ENCODE measurements at regions not wholly inside any gene's neighbourhood (a gene's known extent, or its start where the extent isn't known, plus 50 kb on each side); places are given as distances from the start of the nearest gene placed in this dataset.

DNA sequence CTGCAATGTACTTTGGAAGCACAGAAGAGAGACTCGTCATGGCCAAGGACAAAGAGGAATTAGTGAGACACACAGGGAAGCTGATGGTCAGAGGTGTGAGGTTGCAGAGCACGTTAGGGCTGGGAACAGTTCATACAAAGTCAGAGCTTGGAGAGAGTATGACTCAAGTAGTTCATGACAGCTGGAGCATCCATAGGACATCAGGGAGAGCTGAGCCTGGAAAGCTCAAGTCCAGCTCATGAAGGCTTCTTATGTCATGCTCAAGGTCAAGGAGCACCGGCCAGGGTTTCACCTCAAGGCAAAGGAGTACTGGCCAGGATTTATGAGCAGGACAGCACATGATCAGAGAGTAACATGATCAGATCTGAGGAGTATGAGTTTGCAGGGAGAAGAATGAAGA, 64.6 kb upstream of the CHST1 start:
- H3K4me2 ChIP-seq (ENCODE audit: insufficient read depth, low read length) = no peak overlapping the region
- peaks cover 31% of the 10 kb centered on the region for H3K27me3 ChIP-seq (ENCODE audit: insufficient read depth, low read length)
- H3K36me3 ChIP-seq (ENCODE audit: insufficient read depth, low read length) = no peaks in the 10 kb centered on the region
- no peak overlapping the region for H2AFZ ChIP-seq (ENCODE audit: low read length)
- no peak for DNase-seq (ENCODE audit: insufficient read length, low spot score, missing footprints)
- H3K9me3 ChIP-seq (ENCODE audit: low read depth, low read length) = no peaks in the 10 kb centered on the region
- H3K79me2 ChIP-seq (ENCODE audit: insufficient read depth, low read length) = no peaks in the 10 kb centered on the region
- TF ChIP-seq, protein P1, sequence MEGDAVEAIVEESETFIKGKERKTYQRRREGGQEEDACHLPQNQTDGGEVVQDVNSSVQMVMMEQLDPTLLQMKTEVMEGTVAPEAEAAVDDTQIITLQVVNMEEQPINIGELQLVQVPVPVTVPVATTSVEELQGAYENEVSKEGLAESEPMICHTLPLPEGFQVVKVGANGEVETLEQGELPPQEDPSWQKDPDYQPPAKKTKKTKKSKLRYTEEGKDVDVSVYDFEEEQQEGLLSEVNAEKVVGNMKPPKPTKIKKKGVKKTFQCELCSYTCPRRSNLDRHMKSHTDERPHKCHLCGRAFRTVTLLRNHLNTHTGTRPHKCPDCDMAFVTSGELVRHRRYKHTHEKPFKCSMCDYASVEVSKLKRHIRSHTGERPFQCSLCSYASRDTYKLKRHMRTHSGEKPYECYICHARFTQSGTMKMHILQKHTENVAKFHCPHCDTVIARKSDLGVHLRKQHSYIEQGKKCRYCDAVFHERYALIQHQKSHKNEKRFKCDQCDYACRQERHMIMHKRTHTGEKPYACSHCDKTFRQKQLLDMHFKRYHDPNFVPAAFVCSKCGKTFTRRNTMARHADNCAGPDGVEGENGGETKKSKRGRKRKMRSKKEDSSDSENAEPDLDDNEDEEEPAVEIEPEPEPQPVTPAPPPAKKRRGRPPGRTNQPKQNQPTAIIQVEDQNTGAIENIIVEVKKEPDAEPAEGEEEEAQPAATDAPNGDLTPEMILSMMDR (IDR thresholded peaks at IDR 0.05; ENCODE audit: extremely low read depth, low read depth, low read length) = no peak
- H3K27ac ChIP-seq (ENCODE audit: low read depth, low read length) = no peak overlapping the region
- H3K4me1 ChIP-seq (ENCODE audit: insufficient read depth, low read length) = no peaks in the 10 kb centered on the region
- no peaks in the 10 kb centered on the region for H4K20me1 ChIP-seq (ENCODE audit: insufficient read depth, low read length)
- no peak overlapping the region for H3K4me3 ChIP-seq (ENCODE audit: insufficient read depth, low read length)

DNA sequence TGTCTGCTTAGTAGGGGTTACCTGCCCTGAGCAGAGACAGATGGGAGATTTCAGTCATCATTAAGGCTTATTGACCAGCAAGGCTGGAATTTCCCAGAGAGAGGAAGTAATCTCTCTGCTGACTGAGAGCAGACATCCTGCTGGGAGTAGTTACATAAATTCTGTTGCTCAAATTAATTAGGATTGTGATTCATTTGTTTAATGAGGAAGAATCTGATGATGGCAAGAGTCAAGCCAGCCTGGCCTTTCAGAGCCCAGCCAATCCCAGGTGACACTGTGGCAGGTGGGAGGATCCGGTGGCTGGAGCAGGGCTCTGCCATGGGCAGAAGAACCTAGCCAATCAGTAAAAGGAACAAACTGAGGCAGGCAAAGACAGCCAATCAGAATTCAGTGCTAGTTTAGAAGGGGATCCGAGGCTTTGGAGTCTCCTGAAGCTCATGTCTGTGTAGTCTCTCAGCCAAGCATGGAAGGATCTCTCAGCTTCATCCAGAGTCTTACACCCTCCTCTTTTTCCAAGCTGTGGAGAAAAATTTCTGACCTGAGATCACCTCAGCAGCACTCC, 61.2 kb upstream of the CHST1 start:
- Histone ChIP-seq H2AFZ (ENCODE audit: low read length) (no peak overlapping the region), H3K27ac (ENCODE audit: low read depth, low read length) (no peak overlapping the region), H3K4me2 (ENCODE audit: insufficient read depth, low read length) (no peak overlapping the region), H3K27me3 (ENCODE audit: insufficient read depth, low read length) (peaks cover 28% of the 10 kb centered on the region), H3K4me1 (ENCODE audit: insufficient read depth, low read length) (no peaks in the 10 kb centered on the region), H3K36me3 (ENCODE audit: insufficient read depth, low read length) (no peaks in the 10 kb centered on the region), H3K9me3 (ENCODE audit: low read depth, low read length) (no peaks in the 10 kb centered on the region), H3K4me3 (ENCODE audit: insufficient read depth, low read length) (no peak overlapping the region), H4K20me1 (ENCODE audit: insufficient read depth, low read length) (no peaks in the 10 kb centered on the region), H3K79me2 (ENCODE audit: insufficient read depth, low read length) (no peaks in the 10 kb centered on the region)
- TF ChIP-seq, protein P1 (IDR thresholded peaks at IDR 0.05; ENCODE audit: extremely low read depth, low read depth, low read length) = no peak
- DNase-seq (ENCODE audit: insufficient read length, low spot score, missing footprints) = no peak

DNA sequence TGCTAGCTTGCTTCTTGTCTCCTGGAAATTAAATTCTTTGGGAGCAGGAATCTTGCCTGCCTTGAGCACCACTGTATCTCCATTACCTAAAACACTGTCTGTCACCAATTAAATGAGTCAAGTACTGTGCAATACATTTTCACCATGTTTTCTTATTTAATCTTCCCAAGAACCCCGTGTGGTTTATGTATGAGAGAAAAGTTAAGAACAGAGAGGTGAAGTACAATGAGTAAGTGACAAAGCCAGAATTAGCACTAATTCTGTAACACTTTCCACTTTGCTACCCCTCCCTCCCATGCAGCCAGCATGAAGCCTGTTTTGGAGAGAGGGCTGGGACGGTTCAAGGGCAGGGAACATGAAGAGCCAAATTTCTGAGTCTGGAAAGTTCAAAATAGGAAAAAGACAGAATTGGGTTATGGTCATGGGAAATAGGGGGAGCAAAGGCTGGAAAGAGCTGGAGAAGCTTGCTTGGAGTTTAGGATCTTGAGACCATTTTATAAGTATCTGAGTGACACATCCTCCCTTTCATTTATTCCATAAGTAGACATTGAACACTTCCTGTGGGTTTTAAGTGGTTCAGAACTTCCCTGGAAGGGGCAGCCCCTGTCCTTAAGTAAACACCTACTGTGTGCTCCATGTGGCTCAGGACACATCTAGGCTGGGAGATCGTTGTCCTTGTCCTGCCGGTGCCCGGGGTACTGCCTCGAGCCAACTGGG, 60.5 kb upstream of the CHST1 start:
- TF ChIP-seq, protein P1 (IDR thresholded peaks at IDR 0.05; ENCODE audit: extremely low read depth, low read depth, low read length) = no peak
- no peak overlapping the region for H2AFZ ChIP-seq (ENCODE audit: low read length)
- DNase-seq (ENCODE audit: insufficient read length, low spot score, missing footprints) = no peak
- no peaks in the 10 kb centered on the region for H3K4me1 ChIP-seq (ENCODE audit: insufficient read depth, low read length)
- H3K36me3 ChIP-seq (ENCODE audit: insufficient read depth, low read length) = no peaks in the 10 kb centered on the region
- no peak overlapping the region for H3K4me3 ChIP-seq (ENCODE audit: insufficient read depth, low read length)
- H3K9me3 ChIP-seq (ENCODE audit: low read depth, low read length) = no peaks in the 10 kb centered on the region
- H3K27ac ChIP-seq (ENCODE audit: low read depth, low read length) = no peak overlapping the region
- H3K79me2 ChIP-seq (ENCODE audit: insufficient read depth, low read length) = no peaks in the 10 kb centered on the region
- H3K4me2 ChIP-seq (ENCODE audit: insufficient read depth, low read length) = no peak overlapping the region
- peaks cover 28% of the 10 kb centered on the region for H3K27me3 ChIP-seq (ENCODE audit: insufficient read depth, low read length)
- H4K20me1 ChIP-seq (ENCODE audit: insufficient read depth, low read length) = no peaks in the 10 kb centered on the region

DNA sequence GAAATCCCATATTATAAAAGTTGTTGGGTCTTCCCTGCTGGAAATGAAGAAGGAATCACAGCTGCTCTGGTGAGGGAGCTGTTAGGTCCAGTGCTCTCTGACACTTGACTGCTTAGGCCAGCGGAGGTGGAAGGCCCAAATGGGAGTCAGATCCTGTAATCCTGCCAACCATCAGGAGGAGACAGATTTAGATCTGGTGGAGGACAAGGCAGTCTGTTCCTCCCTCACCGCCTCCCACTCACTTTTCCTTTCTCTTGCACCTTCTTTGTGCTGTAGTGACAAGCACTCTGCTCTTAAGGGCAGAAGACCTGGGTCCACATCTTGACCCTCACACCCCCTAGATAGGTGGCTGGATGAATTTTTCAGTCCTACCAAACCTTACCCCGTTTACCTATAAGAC, 59.7 kb upstream of the CHST1 start:
- no peaks in the 10 kb centered on the region for H3K4me1 ChIP-seq (ENCODE audit: insufficient read depth, low read length)
- peaks cover 28% of the 10 kb centered on the region for H3K27me3 ChIP-seq (ENCODE audit: insufficient read depth, low read length)
- no peak overlapping the region for H3K4me2 ChIP-seq (ENCODE audit: insufficient read depth, low read length)
- no peaks in the 10 kb centered on the region for H3K79me2 ChIP-seq (ENCODE audit: insufficient read depth, low read length)
- no peak overlapping the region for H3K27ac ChIP-seq (ENCODE audit: low read depth, low read length)
- TF ChIP-seq, protein P1 (IDR thresholded peaks at IDR 0.05; ENCODE audit: extremely low read depth, low read depth, low read length) = no peak
- DNase-seq (ENCODE audit: insufficient read length, low spot score, missing footprints) = no peak
- no peak overlapping the region for H3K4me3 ChIP-seq (ENCODE audit: insufficient read depth, low read length)
- no peak overlapping the region for H2AFZ ChIP-seq (ENCODE audit: low read length)
- no peaks in the 10 kb centered on the region for H3K9me3 ChIP-seq (ENCODE audit: low read depth, low read length)
- H4K20me1 ChIP-seq (ENCODE audit: insufficient read depth, low read length) = no peaks in the 10 kb centered on the region
- no peaks in the 10 kb centered on the region for H3K36me3 ChIP-seq (ENCODE audit: insufficient read depth, low read length)

Data from osteoblast (primary cell).